B cell (primary cell): ENCODE measurements at regions not wholly inside any gene's neighbourhood (a gene's known extent, or its start where the extent isn't known, plus 50 kb on each side); places are given as distances from the start of the nearest gene placed in this dataset.

ENCODE experiments used
- ATAC-seq: fragments of 200-7000 bp; cut with Tn5 transposase; one replicate; pipeline ENCODE4 v1.10.0; 2021; ENCODE audit warnings: low read depth, mild to moderate bottlenecking, moderate number of reproducible peaks, moderate library complexity
- CTCF ChIA-PET: fragments of 350-600 bp; sonication (Branson Sonifier 250); formaldehyde crosslinking; loops from one replicate; lab custom pipeline; 2021; ENCODE audit warnings: antibody characterized with exemption, inconsistent platforms; lab: Charles Lee
- POLR2A ChIA-PET: fragments of 350-600 bp; sonication (Branson Sonifier 250); formaldehyde crosslinking; loops from one replicate; lab custom pipeline; 2021; ENCODE audit warnings: antibody characterized with exemption; lab: Charles Lee
- DNase-seq: peaks from one replicate; pipeline ENCODE4 v3.0.0; 2013
- H2AFZ ChIP-seq: 2 replicates; pipeline ENCODE4 v1.6.1; 2012; ENCODE audit warnings: mild to moderate bottlenecking, low read depth, low read length; ENCODE audit not compliant: insufficient read depth, poor library complexity, severe bottlenecking
- H3K27ac ChIP-seq, 2 donors: 1 replicate in 1 of 2; 2 replicates in 1 of 2; pipeline ENCODE4 v1.5.1; 2012 to 2013; ENCODE audit warnings: low read length in 2 of 2, mild to moderate bottlenecking in 2 of 2, moderate library complexity in 1 of 2
- H3K27me3 ChIP-seq, 4 experiments: fragments of 200-600 bp in 1 of 4; sonication (generic) in 1 of 4; replicated peaks in 1 of 4; 1 replicate in 2 of 4; 2 replicates in 2 of 4; pipeline versions ENCODE4 v1.6.1 to v1.7.0; 2013 to 2016; ENCODE audit warnings: low read length in 3 of 4, mild to moderate bottlenecking in 2 of 4, mixed read lengths in 1 of 4, moderate library complexity in 1 of 4; ENCODE audit not compliant: insufficient read depth in 4 of 4, control insufficient read depth in 3 of 4; ENCODE audit errors: control extremely low read depth in 1 of 4
- H3K36me3 ChIP-seq, 2 experiments: replicated peaks in 1 of 2; 1 replicate in 1 of 2; 2 replicates in 1 of 2; pipeline versions ENCODE4 v1.6.1 to v1.7.1; 2013; ENCODE audit warnings: low read length in 1 of 2; ENCODE audit not compliant: insufficient read depth in 2 of 2, control insufficient read depth in 1 of 2; ENCODE audit errors: control extremely low read depth in 1 of 2, extremely low read depth in 1 of 2
- H3K4me1 ChIP-seq, 2 donors: fragments of 200-600 bp in 1 of 2; sonication (generic) in 1 of 2; 1 replicate in 1 of 2; 2 replicates in 1 of 2; pipeline versions ENCODE4 v1.5.1 to v1.6.1; 2013 to 2017; ENCODE audit warnings: low read length in 2 of 2; ENCODE audit not compliant: control insufficient read depth in 2 of 2, insufficient read depth in 2 of 2
- H3K4me2 ChIP-seq: replicated peaks from 2 replicates; pipeline ENCODE3; 2012; ENCODE audit warnings: mild to moderate bottlenecking, low read depth, low read length; ENCODE audit not compliant: poor library complexity, severe bottlenecking
- H3K4me3 ChIP-seq, 5 experiments: fragments of 200-600 bp in 1 of 5; sonication (generic) in 1 of 5; 1 replicate in 3 of 5; 2 replicates in 2 of 5; pipeline versions ENCODE4 v1.5.1 to v1.7.0; 2011 to 2016; ENCODE audit warnings: low read length in 4 of 5, mild to moderate bottlenecking in 4 of 5, low read depth in 2 of 5, control low read depth in 1 of 5, moderate library complexity in 1 of 5; ENCODE audit not compliant: insufficient read depth in 1 of 5; ENCODE audit errors: control extremely low read depth in 1 of 5, extremely low read depth in 1 of 5
- H3K79me2 ChIP-seq: fragments of 200-600 bp; sonication (generic); one replicate; pipeline ENCODE4 v1.6.0; 2016; ENCODE audit warnings: low read length; ENCODE audit not compliant: control insufficient read depth, insufficient read depth
- H3K9ac ChIP-seq: fragments of 200-600 bp; sonication (generic); 2 replicates; pipeline ENCODE4 v1.6.1; 2017; ENCODE audit warnings: mild to moderate bottlenecking, low read length, moderate library complexity
- H3K9me3 ChIP-seq, 3 donors: one replicate each; pipeline versions ENCODE4 v1.6.1 to v1.7.1; 2013; ENCODE audit warnings: low read length in 2 of 3; ENCODE audit not compliant: control insufficient read depth in 2 of 3, insufficient read depth in 1 of 3; ENCODE audit errors: control extremely low read depth in 1 of 3
- H4K20me1 ChIP-seq: 2 replicates; pipeline ENCODE4 v1.6.0; 2012; ENCODE audit warnings: mild to moderate bottlenecking, low read length; ENCODE audit not compliant: insufficient read depth, control insufficient read depth, poor library complexity, severe bottlenecking
- H3K27ac Mint-ChIP-seq: one replicate; pipeline ENCODE4 v1.8.0; 2021; ENCODE audit warnings: mixed read lengths
- H3K27me3 Mint-ChIP-seq: one replicate; pipeline ENCODE4 v1.8.0; 2021; ENCODE audit warnings: mixed read lengths
- H3K4me1 Mint-ChIP-seq: one replicate; pipeline ENCODE4 v1.8.0; 2021; ENCODE audit warnings: mixed read lengths
- H3K4me3 Mint-ChIP-seq: one replicate; pipeline ENCODE4 v1.8.0; 2021; ENCODE audit warnings: mixed read lengths
- H3K9me3 Mint-ChIP-seq: one replicate; pipeline ENCODE4 v1.8.0; 2022; ENCODE audit warnings: mixed read lengths; ENCODE audit not compliant: insufficient read depth
- EZH2 ChIP-seq: IDR thresholded peaks from 2 replicates; pipeline ENCODE4 v1.6.1; 2012; ENCODE audit warnings: borderline replicate concordance, low read depth, mild to moderate bottlenecking, moderate library complexity, low read length; ENCODE audit not compliant: insufficient read depth, poor library complexity, severe bottlenecking
- WGBS: methylation state at CpG from one replicate; pipeline ENCODE4 v1.1.5; 2013; ENCODE audit warnings: missing lambda C conversion rate; ENCODE audit not compliant: insufficient coverage; 5-methylcytosine and 5-hydroxymethylcytosine counted together
- intact Hi-C: fragments of 100-400 bp; cut with micrococcal nuclease; formaldehyde crosslinking; loops from one replicate; pipeline ENCODE4 v1.10.0; 2022
- TF ChIP-seq, protein P1 (sequence below): fragments of 200-600 bp; IDR thresholded peaks from one replicate; pipeline ENCODE4 v1.8.0; 2022; ENCODE audit warnings: antibody characterized with exemption, mild to moderate bottlenecking

GRCh38 chr12:40575987-40576386 is 116.3 kb upstream of the CNTN1 start:
- Histone ChIP-seq H2AFZ (no peak overlapping the region), H3K27ac (no peak overlapping the region), H3K9me3 (peaks cover 0 to 9% (median 3%) of the 10 kb centered on the region in 3 donors), H3K4me1 (no peaks in the 10 kb centered on the region), H3K36me3 (no peaks in the 10 kb centered on the region), H3K9ac (no peak overlapping the region), H4K20me1 (no peaks in the 10 kb centered on the region), H3K4me2 (no peak overlapping the region), H3K27me3 (no peaks in the 10 kb centered on the region), H3K4me3 (no peak overlapping the region), H3K79me2 (no peaks in the 10 kb centered on the region)
- no peak overlapping the region for H3K27ac Mint-ChIP-seq
- H3K9me3 Mint-ChIP-seq: peaks cover 4% of the 10 kb centered on the region
- POLR2A ChIA-PET: no interaction called here
- no peak overlapping the region for H3K4me3 Mint-ChIP-seq
- DNase-seq: no peak
- TF ChIP-seq EZH2: no peak
- TF ChIP-seq, protein P1, sequence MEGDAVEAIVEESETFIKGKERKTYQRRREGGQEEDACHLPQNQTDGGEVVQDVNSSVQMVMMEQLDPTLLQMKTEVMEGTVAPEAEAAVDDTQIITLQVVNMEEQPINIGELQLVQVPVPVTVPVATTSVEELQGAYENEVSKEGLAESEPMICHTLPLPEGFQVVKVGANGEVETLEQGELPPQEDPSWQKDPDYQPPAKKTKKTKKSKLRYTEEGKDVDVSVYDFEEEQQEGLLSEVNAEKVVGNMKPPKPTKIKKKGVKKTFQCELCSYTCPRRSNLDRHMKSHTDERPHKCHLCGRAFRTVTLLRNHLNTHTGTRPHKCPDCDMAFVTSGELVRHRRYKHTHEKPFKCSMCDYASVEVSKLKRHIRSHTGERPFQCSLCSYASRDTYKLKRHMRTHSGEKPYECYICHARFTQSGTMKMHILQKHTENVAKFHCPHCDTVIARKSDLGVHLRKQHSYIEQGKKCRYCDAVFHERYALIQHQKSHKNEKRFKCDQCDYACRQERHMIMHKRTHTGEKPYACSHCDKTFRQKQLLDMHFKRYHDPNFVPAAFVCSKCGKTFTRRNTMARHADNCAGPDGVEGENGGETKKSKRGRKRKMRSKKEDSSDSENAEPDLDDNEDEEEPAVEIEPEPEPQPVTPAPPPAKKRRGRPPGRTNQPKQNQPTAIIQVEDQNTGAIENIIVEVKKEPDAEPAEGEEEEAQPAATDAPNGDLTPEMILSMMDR: no peak
- no peaks in the 10 kb centered on the region for H3K27me3 Mint-ChIP-seq
- intact Hi-C loops: no loop called here
- CTCF ChIA-PET: no interaction called here
- H3K4me1 Mint-ChIP-seq: no peaks in the 10 kb centered on the region
- ATAC-seq: no peak

DNA sequence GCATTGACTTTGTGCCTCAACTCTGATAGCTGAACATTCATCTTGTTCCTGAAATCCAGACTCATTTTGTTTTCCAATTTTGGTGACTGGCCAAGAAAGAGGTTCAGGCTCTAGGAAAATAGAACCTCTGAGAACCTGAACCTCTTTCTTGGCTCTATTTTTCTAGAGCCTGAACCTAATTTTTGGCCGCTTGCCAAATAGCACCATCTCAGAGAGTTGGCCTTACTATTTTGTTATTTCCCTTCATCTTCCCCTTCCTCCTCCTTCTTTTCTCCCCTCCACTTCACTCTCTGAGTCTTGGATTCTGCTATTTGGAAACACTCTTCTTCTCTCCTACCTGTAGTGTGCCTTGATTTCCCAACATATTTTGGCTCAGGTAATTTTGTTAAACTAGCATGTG is 114.4 kb upstream of the CNTN1 start:
- no peak for ATAC-seq
- Histone ChIP-seq H3K27ac (no peak overlapping the region), H3K4me3 (no peak overlapping the region), H3K27me3 (no peaks in the 10 kb centered on the region), H3K9ac (no peak overlapping the region), H3K79me2 (no peaks in the 10 kb centered on the region), H4K20me1 (no peaks in the 10 kb centered on the region), H3K36me3 (no peaks in the 10 kb centered on the region), H2AFZ (no peak overlapping the region), H3K4me1 (no peaks in the 10 kb centered on the region), H3K4me2 (no peak overlapping the region), H3K9me3 (peaks cover 0 to 13% (median 12%) of the 10 kb centered on the region in 3 donors)
- Mint-ChIP-seq H3K4me3 (no peak overlapping the region), H3K27me3 (no peaks in the 10 kb centered on the region), H3K9me3 (peaks cover 7% of the 10 kb centered on the region), H3K4me1 (no peaks in the 10 kb centered on the region), H3K27ac (no peak overlapping the region)
- intact Hi-C loops: no loop called here
- no peak for DNase-seq
- TF ChIP-seq, protein P1: no peak
- no peak for TF ChIP-seq EZH2
- WGBS: 95% methylated on average over 1 of the region's 1 CpG
- POLR2A ChIA-PET: no interaction called here
- CTCF ChIA-PET: no interaction called here
